DMS153 treated with DMSO at 0.1 percent for 48 hours (cell line): ENCODE measurements at regions not wholly inside any gene's neighbourhood (a gene's known extent, or its start where the extent isn't known, plus 50 kb on each side); places are given as distances from the start of the nearest gene placed in this dataset.

Source experiments
- DNase-seq: peaks from one replicate; lab custom pipeline; 2025; ENCODE audit not compliant: unreplicated experiment; lab: John Stamatoyannopoulos, UW

- no peak for DNase-seq
Measured at GRCh38 chr1:40914927-40915569, 52.9 kb upstream of the CITED4 start.

GRCh38 chr1:40915581-40915980 lies 53.4 kb upstream of the CITED4 start:
- DNase-seq: no peak

GRCh38 chr1:40917995-40918711 lies 56.0 kb upstream of the CITED4 start:
- no peak for DNase-seq

GRCh38 chr1:40919475-40920011 lies 57.4 kb upstream of the CITED4 start:
- DNase-seq: peak; percentile 98

GRCh38 chr1:40921522-40921921 lies 58.0 kb upstream of the CTPS1 start:
- DNase-seq: no peak

GRCh38 chr1:40921981-40922677 lies 57.4 kb upstream of the CTPS1 start:
- no peak for DNase-seq

- DNase-seq: no peak
Measured at GRCh38 chr1:40922969-40923368, 56.5 kb upstream of the CTPS1 start.

GRCh38 chr1:40923511-40924020 lies 55.9 kb upstream of the CTPS1 start:
- no peak for DNase-seq

GRCh38 chr1:40924767-40925166 lies 54.7 kb upstream of the CTPS1 start:
- no peak for DNase-seq

- DNase-seq: no peak
Measured at GRCh38 chr1:40925834-40926410, 53.6 kb upstream of the CTPS1 start.

- DNase-seq: no peak
Measured at GRCh38 chr1:40926441-40926840, 53.1 kb upstream of the CTPS1 start.

- DNase-seq: no peak
Measured at GRCh38 chr1:40927781-40928180, 51.7 kb upstream of the CTPS1 start.

GRCh38 chr1:40928699-40929098 lies 50.8 kb upstream of the CTPS1 start:
- no peak for DNase-seq

- DNase-seq: no peak
Measured at GRCh38 chr1:40929155-40929554, 50.3 kb upstream of the CTPS1 start.
